SK-N-MC (cell line): ENCODE measurements at regions not wholly inside any gene's neighbourhood (a gene's known extent, or its start where the extent isn't known, plus 50 kb on each side); places are given as distances from the start of the nearest gene placed in this dataset.

ENCODE experiments used
- EZH2 ChIP-seq: fragments of 200-600 bp; sonication (generic); IDR thresholded peaks from one replicate; pipeline ENCODE4 v1.6.1; 2017; ENCODE audit warnings: antibody characterized with exemption
- FOXP2 ChIP-seq: optimal IDR thresholded peaks from 2 replicates; pipeline ENCODE3; 2011; ENCODE audit warnings: mild to moderate bottlenecking, moderate library complexity; ENCODE audit not compliant: insufficient read depth; ENCODE audit errors: extremely low read length, control extremely low read depth
- POLR2AphosphoS5 ChIP-seq: IDR thresholded peaks from 2 replicates; pipeline ENCODE4 v1.6.1; 2012; ENCODE audit warnings: mild to moderate bottlenecking, low read depth, low read length, borderline replicate concordance

GRCh38 chr12:126064028-126064427 is 998.8 kb downstream of the AACS start:
- no peak for TF ChIP-seq POLR2AphosphoS5
- TF ChIP-seq EZH2: no peak
- TF ChIP-seq FOXP2: no peak
